ENCODE measurements at regions not wholly inside any gene's neighbourhood (a gene's known extent, or its start where the extent isn't known, plus 50 kb on each side); places are given as distances from the start of the nearest gene placed in this dataset.

- TF ChIP-seq CTCF (IDR thresholded peaks at IDR 0.05; ENCODE audit: low read length): no peak
- TF ChIP-seq EZH2 (IDR thresholded peaks at IDR 0.05; ENCODE audit: borderline replicate concordance, low read length): no peak
Measured at GRCh38 chr1:80540596-80540995, 1260.1 kb upstream of the ADGRL2 start.
